SK-N-SH (cell line): ENCODE measurements at regions not wholly inside any gene's neighbourhood (a gene's known extent, or its start where the extent isn't known, plus 50 kb on each side); places are given as distances from the start of the nearest gene placed in this dataset.

ENCODE experiments used
- EP300 ChIP-seq, 2 experiments: IDR thresholded peaks; 2 replicates each; pipeline versions ENCODE4 v1.4.0 to v1.6.1; 2012; ENCODE audit warnings: borderline replicate concordance in 1 of 2, low read depth in 1 of 2, low read length in 1 of 2
- TCF12 ChIP-seq: IDR thresholded peaks from 2 replicates; pipeline ENCODE4 v1.4.0; 2012
- TEAD4 ChIP-seq: IDR thresholded peaks from 2 replicates; pipeline ENCODE4 v1.4.0; 2012; ENCODE audit warnings: mild to moderate bottlenecking, borderline replicate concordance; ENCODE audit not compliant: insufficient read depth

GRCh38 chr17:71464751-71465150, 656.1 kb upstream of the SOX9 start:
- TF ChIP-seq EP300 (IDR thresholded peaks at IDR 0.05; ENCODE audit: borderline replicate concordance in 1 of 2, low read depth in 1 of 2, low read length in 1 of 2), result no peak
- no peak for TF ChIP-seq TEAD4
- no peak for TF ChIP-seq TCF12
